ENCODE measurements at regions not wholly inside any gene's neighbourhood (a gene's known extent, or its start where the extent isn't known, plus 50 kb on each side); places are given as distances from the start of the nearest gene placed in this dataset.

- TF ChIP-seq, protein P1, sequence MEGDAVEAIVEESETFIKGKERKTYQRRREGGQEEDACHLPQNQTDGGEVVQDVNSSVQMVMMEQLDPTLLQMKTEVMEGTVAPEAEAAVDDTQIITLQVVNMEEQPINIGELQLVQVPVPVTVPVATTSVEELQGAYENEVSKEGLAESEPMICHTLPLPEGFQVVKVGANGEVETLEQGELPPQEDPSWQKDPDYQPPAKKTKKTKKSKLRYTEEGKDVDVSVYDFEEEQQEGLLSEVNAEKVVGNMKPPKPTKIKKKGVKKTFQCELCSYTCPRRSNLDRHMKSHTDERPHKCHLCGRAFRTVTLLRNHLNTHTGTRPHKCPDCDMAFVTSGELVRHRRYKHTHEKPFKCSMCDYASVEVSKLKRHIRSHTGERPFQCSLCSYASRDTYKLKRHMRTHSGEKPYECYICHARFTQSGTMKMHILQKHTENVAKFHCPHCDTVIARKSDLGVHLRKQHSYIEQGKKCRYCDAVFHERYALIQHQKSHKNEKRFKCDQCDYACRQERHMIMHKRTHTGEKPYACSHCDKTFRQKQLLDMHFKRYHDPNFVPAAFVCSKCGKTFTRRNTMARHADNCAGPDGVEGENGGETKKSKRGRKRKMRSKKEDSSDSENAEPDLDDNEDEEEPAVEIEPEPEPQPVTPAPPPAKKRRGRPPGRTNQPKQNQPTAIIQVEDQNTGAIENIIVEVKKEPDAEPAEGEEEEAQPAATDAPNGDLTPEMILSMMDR (IDR thresholded peaks at IDR 0.05) = no peak
- TF ChIP-seq POLR2A (IDR thresholded peaks at IDR 0.05) = no peak
These were observed 96.0 kb downstream of the GTPBP8 start for GRCh38 chr3:113086560-113087461.

Data from esophagus squamous epithelium (tissue), 4 donors.